BJ (cell line): ENCODE measurements at regions not wholly inside any gene's neighbourhood (a gene's known extent, or its start where the extent isn't known, plus 50 kb on each side); places are given as distances from the start of the nearest gene placed in this dataset.

Source experiments
- CTCF ChIA-PET: fragments of 350-600 bp; formaldehyde crosslinking; extraction: SDS; loops from one replicate; lab custom pipeline; 2021; ENCODE audit warnings: antibody characterized with exemption, inconsistent platforms; lab: Yijun Ruan, JAX
- POLR2A ChIA-PET: fragments of 300-600 bp; sonication (Branson Sonifier 250); formaldehyde crosslinking; extraction: SDS; loops from one replicate; lab custom pipeline; 2021; ENCODE audit warnings: antibody characterized with exemption; lab: Charles Lee
- DNase-seq: peaks from one replicate; pipeline ENCODE4 v3.0.0-alpha.2; 2011; ENCODE audit warnings: low read depth
- H3K27me3 ChIP-seq: 2 replicates; pipeline ENCODE4 v1.6.0; 2011; ENCODE audit warnings: low read length; ENCODE audit not compliant: control insufficient read depth, insufficient read depth
- H3K36me3 ChIP-seq: 2 replicates; pipeline ENCODE4 v1.5.1; 2011; ENCODE audit warnings: low read length; ENCODE audit not compliant: control insufficient read depth, insufficient read depth
- H3K4me3 ChIP-seq: 2 replicates; pipeline ENCODE4 v1.5.1; 2011; ENCODE audit warnings: low read depth, mild to moderate bottlenecking, control low read depth, low read length
- CTCF ChIP-seq: IDR thresholded peaks from 2 replicates; pipeline ENCODE4 v1.5.1; 2011; ENCODE audit warnings: low read depth, mild to moderate bottlenecking, control low read depth, inconsistent platforms, low read length, moderate library complexity; ENCODE audit not compliant: insufficient read depth

GRCh38 chr1:5331101-5331500 is 661.1 kb downstream of the NPHP4 start:
- ChIA-PET CTCF (no interaction called here), POLR2A (no interaction called here)
- Histone ChIP-seq H3K4me3 (no peak overlapping the region), H3K27me3 (no peaks in the 10 kb centered on the region), H3K36me3 (no peaks in the 10 kb centered on the region)
- no peak for DNase-seq
- TF ChIP-seq CTCF: no peak

DNA sequence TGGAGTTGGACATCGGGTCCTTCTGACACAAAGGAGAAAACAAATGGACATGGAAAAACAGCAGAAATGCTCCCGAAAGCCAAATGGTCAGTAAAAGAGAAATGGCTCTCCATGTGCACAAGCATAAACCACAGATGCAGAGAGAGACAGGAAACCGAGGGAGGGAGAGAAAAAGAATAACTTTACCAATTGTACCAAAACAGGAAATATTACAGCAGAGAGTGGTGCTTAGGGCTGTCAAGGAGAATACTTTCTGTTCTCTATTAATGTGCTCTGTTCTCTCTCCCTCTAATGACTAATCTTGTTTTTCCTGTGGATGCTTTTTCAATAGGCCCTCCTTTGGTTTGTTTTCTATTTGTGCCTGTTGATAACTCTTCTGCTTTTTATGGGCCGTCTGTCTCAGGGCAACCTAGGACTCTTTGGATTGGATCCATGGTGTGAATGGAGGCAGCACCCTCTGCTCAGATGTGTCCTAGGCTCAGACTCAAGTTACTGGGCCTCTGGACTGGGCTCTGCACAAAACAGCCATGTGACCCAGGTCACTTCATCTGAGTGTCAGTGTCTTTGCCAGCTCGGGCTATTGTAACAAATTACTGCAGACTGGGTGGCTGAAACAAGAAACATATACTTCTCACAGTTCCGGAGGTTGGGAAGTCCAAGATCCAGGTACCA is 663.0 kb downstream of the NPHP4 start:
- ChIA-PET CTCF (no interaction called here), POLR2A (no interaction called here)
- no peak for TF ChIP-seq CTCF
- Histone ChIP-seq H3K4me3 (no peak overlapping the region), H3K36me3 (no peaks in the 10 kb centered on the region), H3K27me3 (no peaks in the 10 kb centered on the region)
- DNase-seq: no peak

DNA sequence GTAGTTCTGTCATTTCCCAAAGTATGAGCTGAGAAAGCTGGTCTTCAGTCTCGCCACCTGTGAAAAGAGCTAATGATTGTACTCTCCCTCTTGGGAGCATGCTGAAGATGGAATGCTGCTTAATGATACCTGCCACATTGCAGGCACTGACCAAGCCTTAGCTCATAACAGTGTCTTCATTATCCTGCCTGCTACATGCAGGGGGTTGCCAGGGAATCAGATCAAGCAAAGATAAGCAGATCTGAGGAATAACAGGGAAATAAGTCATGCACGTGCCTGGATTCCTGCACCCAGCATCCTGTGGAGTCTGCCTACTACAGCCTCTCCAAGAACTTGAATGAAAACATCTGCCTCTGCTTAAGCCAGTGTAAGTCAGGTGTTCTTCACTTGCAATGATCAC is 667.3 kb downstream of the NPHP4 start:
- no peak overlapping the region for H3K4me3 ChIP-seq
- POLR2A ChIA-PET: no interaction called here
- no peak for TF ChIP-seq CTCF
- H3K36me3 ChIP-seq: no peaks in the 10 kb centered on the region
- H3K27me3 ChIP-seq: no peaks in the 10 kb centered on the region
- DNase-seq: no peak
- CTCF ChIA-PET: interaction anchor here (1.4 kb wide), 1 partner anchor 13 kb away, joined by 4 read pairs; no protein-coding TSS in a partner anchor

- POLR2A ChIA-PET: no interaction called here
- Histone ChIP-seq H3K36me3 (no peaks in the 10 kb centered on the region), H3K4me3 (no peak overlapping the region), H3K27me3 (no peaks in the 10 kb centered on the region)
- TF ChIP-seq CTCF: no peak
- no peak for DNase-seq
- CTCF ChIA-PET: no interaction called here
These were observed 663.9 kb downstream of the AJAP1 start for GRCh38 chr1:5318143-5318816.

GRCh38 chr1:5317391-5317790 is 663.0 kb downstream of the AJAP1 start:
- ChIA-PET CTCF (no interaction called here), POLR2A (no interaction called here)
- DNase-seq: no peak
- H3K27me3 ChIP-seq: no peaks in the 10 kb centered on the region
- no peak for TF ChIP-seq CTCF
- no peaks in the 10 kb centered on the region for H3K36me3 ChIP-seq
- no peak overlapping the region for H3K4me3 ChIP-seq
